Stomach (tissue), 8 donors: ENCODE measurements at regions not wholly inside any gene's neighbourhood (a gene's known extent, or its start where the extent isn't known, plus 50 kb on each side); places are given as distances from the start of the nearest gene placed in this dataset.

Experiments used
- DNase-seq, 2 donors: peaks; one replicate each; pipeline versions ENCODE4 v3.0.0 to v3.0.0-alpha.2; 2013 to 2019
- H3K27ac ChIP-seq, 5 donors: fragments of 200-600 bp in 4 of 5; sonication (generic) in 4 of 5; one replicate each; pipeline ENCODE4 v1.5.1; 2013 to 2019; ENCODE audit warnings: mild to moderate bottlenecking in 1 of 5, moderate library complexity in 1 of 5
- H3K27me3 ChIP-seq, 3 donors: fragments of 200-600 bp; sonication (generic); one replicate each; pipeline ENCODE4 v1.5.1; 2017 to 2019; ENCODE audit warnings: mixed run types in 1 of 3
- H3K36me3 ChIP-seq, 4 donors: fragments of 200-600 bp; sonication (generic); 1 replicate in 3 of 4; 2 replicates in 1 of 4; pipeline ENCODE4 v1.5.1; 2016 to 2019
- H3K4me1 ChIP-seq, 4 donors: fragments of 200-600 bp; sonication (generic); one replicate each; pipeline ENCODE4 v1.5.1; 2016 to 2019
- H3K4me3 ChIP-seq, 4 donors: fragments of 200-600 bp; sonication (generic) in 3 of 4; one replicate each; pipeline ENCODE4 v1.5.1; 2016 to 2019; ENCODE audit warnings: mild to moderate bottlenecking in 1 of 4
- H3K9me3 ChIP-seq, 4 donors: fragments of 200-600 bp; sonication (generic); one replicate each; pipeline ENCODE4 v1.5.1; 2016 to 2019
- EP300 ChIP-seq: sonication (generic); formaldehyde crosslinking; IDR thresholded peaks from one replicate; pipeline ENCODE4 v1.6.1; 2017; ENCODE audit warnings: antibody characterized with exemption
- POLR2A ChIP-seq, 4 donors: fragments of 450-650 bp; IDR thresholded peaks; one replicate each; pipeline ENCODE4 v1.6.1; 2016; ENCODE audit warnings: antibody characterized with exemption in 4 of 4, control low read depth in 2 of 4, mild to moderate bottlenecking in 1 of 4, moderate library complexity in 1 of 4
- POLR2AphosphoS5 ChIP-seq, 3 donors: sonication (generic); formaldehyde crosslinking; IDR thresholded peaks; one replicate each; pipeline ENCODE4 v1.6.1; 2016; ENCODE audit warnings: antibody characterized with exemption in 3 of 3
- WGBS, 5 donors: extraction: QIAGEN DNeasy Blood & Tissue Kit in 3 of 5; methylation state at CpG; one replicate each; pipeline versions ENCODE4 v1.1.5 to v1.1.7; 2013 to 2018; 5-methylcytosine and 5-hydroxymethylcytosine counted together
- intact Hi-C: fragments of 100-400 bp; cut with DNase I; formaldehyde crosslinking; loops from one replicate; pipeline ENCODE4 v1.15.1; 2023; ENCODE audit warnings: low total_unique reads
- TF ChIP-seq, protein P1 (sequence below), 7 experiments: fragments of 450-650 bp in 4 of 7; fragments of 200-600 bp in 3 of 7; sonication (generic) in 3 of 7; IDR thresholded peaks; one replicate each; pipeline ENCODE4 v1.5.1; 2016 to 2019; ENCODE audit warnings: antibody characterized with exemption in 7 of 7, control low read depth in 2 of 7, mild to moderate bottlenecking in 1 of 7
- donor health status: healthy with polysubstance abuse.
- donor health status: Bipolar disorder and iron deficiency.
- donor health status: healthy.

DNA sequence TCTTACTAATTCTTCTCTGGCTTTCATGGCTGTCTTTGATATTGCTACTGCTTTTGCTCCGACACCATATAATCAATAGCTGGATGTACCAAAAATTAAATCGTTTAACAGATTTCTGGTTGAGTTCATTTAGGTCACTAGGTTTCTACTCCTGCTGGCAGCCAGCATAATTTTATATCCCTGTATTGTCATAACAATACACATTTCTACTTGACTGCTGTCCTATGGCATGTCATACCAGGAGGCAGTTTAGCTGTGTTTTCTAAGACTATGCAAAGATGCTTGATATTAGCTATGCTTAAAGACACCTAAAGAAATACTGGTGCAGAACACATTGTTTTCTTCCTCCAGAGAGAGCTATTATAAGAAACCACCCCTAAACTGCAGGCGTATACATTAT is 337.2 kb upstream of the CDH6 start:
- no peak for TF ChIP-seq EP300
- no peak for TF ChIP-seq POLR2A (IDR thresholded peaks at IDR 0.05)
- TF ChIP-seq, protein P1, sequence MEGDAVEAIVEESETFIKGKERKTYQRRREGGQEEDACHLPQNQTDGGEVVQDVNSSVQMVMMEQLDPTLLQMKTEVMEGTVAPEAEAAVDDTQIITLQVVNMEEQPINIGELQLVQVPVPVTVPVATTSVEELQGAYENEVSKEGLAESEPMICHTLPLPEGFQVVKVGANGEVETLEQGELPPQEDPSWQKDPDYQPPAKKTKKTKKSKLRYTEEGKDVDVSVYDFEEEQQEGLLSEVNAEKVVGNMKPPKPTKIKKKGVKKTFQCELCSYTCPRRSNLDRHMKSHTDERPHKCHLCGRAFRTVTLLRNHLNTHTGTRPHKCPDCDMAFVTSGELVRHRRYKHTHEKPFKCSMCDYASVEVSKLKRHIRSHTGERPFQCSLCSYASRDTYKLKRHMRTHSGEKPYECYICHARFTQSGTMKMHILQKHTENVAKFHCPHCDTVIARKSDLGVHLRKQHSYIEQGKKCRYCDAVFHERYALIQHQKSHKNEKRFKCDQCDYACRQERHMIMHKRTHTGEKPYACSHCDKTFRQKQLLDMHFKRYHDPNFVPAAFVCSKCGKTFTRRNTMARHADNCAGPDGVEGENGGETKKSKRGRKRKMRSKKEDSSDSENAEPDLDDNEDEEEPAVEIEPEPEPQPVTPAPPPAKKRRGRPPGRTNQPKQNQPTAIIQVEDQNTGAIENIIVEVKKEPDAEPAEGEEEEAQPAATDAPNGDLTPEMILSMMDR (IDR thresholded peaks at IDR 0.05), result no peak
- TF ChIP-seq POLR2AphosphoS5 (IDR thresholded peaks at IDR 0.05), result no peak
- Histone ChIP-seq H3K27me3 (no peaks in the 10 kb centered on the region), H3K4me3 (no peak overlapping the region), H3K9me3 (no peaks in the 10 kb centered on the region), H3K36me3 (no peaks in the 10 kb centered on the region), H3K4me1 (no peaks in the 10 kb centered on the region), H3K27ac (no peak overlapping the region)
- no peak for DNase-seq
- intact Hi-C loops, result no loop called here
- 83 to 95% (median 92%) methylated on average over 3 of the region's 3 CpGs for WGBS, 5 donors

DNA sequence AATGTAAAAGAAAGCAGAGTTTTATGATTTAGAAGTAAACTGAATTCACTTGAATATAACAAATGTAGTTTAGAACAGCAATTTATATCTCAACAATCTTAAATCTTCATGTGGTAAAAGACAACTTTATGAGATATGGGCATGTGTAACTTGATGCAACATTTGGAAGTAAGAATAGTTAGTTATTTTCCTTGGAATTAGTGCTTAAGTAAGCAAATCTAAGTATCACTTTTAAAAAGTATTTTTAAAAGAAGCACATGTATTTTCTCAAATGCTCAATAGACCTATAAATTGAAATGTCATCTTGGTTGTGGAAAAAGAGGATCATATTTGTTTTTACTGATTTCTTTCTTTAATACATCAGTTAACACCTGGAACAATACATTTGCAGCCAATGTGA is 340.3 kb upstream of the CDH6 start:
- DNase-seq, result no peak
- H3K27ac ChIP-seq, result no peak overlapping the region
- no peaks in the 10 kb centered on the region for H3K36me3 ChIP-seq
- no peaks in the 10 kb centered on the region for H3K9me3 ChIP-seq
- intact Hi-C loops, result no loop called here
- TF ChIP-seq, protein P1 (IDR thresholded peaks at IDR 0.05), result no peak
- no peak for TF ChIP-seq POLR2A (IDR thresholded peaks at IDR 0.05)
- no peak for TF ChIP-seq EP300
- TF ChIP-seq POLR2AphosphoS5 (IDR thresholded peaks at IDR 0.05), result no peak
- H3K27me3 ChIP-seq, result no peaks in the 10 kb centered on the region
- H3K4me3 ChIP-seq, result no peak overlapping the region
- no peaks in the 10 kb centered on the region for H3K4me1 ChIP-seq

DNA sequence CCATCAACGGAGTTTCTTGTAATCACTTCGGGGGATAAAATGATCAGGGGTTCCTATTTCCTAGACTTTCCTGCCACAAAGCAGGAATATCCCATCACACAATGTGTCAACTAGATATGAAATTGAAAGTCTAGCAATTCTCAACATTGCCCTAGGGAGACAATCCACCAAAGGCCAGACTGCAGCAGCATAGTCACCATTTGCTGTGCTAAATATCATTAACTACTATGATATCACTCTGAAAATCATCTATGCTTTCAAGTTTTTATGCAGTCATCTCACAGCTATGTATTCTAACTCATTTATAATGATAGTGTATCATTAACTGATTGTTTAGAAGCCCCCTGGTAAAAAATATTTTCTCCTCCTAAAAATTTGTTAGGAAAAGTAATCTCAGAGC is 342.6 kb upstream of the CDH6 start:
- TF ChIP-seq, protein P1 (IDR thresholded peaks at IDR 0.05), result no peak
- no peak for TF ChIP-seq EP300
- no peak for TF ChIP-seq POLR2A (IDR thresholded peaks at IDR 0.05)
- no peak for TF ChIP-seq POLR2AphosphoS5 (IDR thresholded peaks at IDR 0.05)
- H3K9me3 ChIP-seq, result no peaks in the 10 kb centered on the region
- no peak for DNase-seq
- no peak overlapping the region for H3K4me3 ChIP-seq
- H3K27me3 ChIP-seq, result no peaks in the 10 kb centered on the region
- H3K36me3 ChIP-seq, result no peaks in the 10 kb centered on the region
- WGBS, 5 donors, result 90 to 97% (median 94%) methylated on average over 2 of the region's 2 CpGs
- H3K27ac ChIP-seq, result no peak overlapping the region
- no peaks in the 10 kb centered on the region for H3K4me1 ChIP-seq
- intact Hi-C loops, result no loop called here

DNA sequence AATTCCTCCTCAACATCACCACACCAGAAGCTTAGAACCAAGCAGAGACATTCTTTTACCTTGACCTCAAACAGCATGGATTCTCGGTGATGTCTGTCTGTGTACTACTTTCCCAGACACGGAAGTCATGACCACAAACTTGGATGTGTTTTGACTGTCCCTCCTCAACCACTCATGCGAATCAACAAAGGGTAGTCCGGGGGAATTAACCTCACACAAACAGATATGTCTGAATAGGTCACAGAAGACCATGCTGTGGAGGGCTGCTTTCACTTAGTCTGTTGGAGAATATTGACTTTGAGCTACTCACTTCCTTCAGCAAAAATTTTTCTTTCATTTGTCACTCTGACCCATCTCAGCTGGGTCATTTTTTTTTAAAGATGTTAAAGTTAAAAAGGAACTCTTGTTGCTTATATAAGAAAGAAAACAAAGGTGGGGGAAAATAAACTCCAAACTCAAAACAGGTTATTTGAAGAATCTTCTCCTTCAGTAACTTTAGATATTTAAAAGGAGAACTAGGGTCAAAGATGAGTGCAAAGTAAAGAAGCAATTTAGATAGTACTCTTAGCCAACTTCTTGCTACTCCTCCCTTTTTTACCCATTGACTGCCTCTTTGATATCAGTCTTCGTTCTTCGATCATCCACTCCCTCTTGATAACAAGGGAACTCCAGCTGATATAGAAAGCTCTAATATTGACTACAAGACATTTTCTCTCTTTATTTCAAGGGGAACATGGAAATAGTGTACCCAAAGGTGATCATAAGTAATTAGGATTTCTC is 343.4 kb upstream of the CDH6 start:
- TF ChIP-seq EP300, result no peak
- no peak for TF ChIP-seq POLR2A (IDR thresholded peaks at IDR 0.05)
- no peak for TF ChIP-seq POLR2AphosphoS5 (IDR thresholded peaks at IDR 0.05)
- TF ChIP-seq, protein P1 (IDR thresholded peaks at IDR 0.05), result no peak
- intact Hi-C loops, result no loop called here
- Histone ChIP-seq H3K27me3 (no peaks in the 10 kb centered on the region), H3K4me1 (no peaks in the 10 kb centered on the region), H3K36me3 (no peaks in the 10 kb centered on the region), H3K27ac (no peak overlapping the region), H3K4me3 (no peak overlapping the region), H3K9me3 (no peaks in the 10 kb centered on the region)
- 51 to 58% (median 54%) methylated on average over 6 of the region's 6 CpGs for WGBS, 5 donors
- no peak for DNase-seq
